H9 (cell line): ENCODE measurements at regions not wholly inside any gene's neighbourhood (a gene's known extent, or its start where the extent isn't known, plus 50 kb on each side); places are given as distances from the start of the nearest gene placed in this dataset.

ENCODE experiments used
- DNase-seq: peaks from one replicate; pipeline ENCODE4 v3.0.0-alpha.2; 2017
- H2AFZ ChIP-seq: one replicate; pipeline ENCODE4 v1.6.1; 2013; ENCODE audit warnings: mild to moderate bottlenecking, low read length, control low read depth, moderate library complexity
- H2AK5ac ChIP-seq: 2 replicates; pipeline ENCODE4 v1.6.1; 2013; ENCODE audit warnings: low read length, control low read depth, mixed read lengths; ENCODE audit not compliant: insufficient read length
- H2BK120ac ChIP-seq: one replicate; pipeline ENCODE4 v1.6.1; 2013; ENCODE audit warnings: low read depth, mild to moderate bottlenecking, low read length, control low read depth, inconsistent platforms; ENCODE audit not compliant: poor library complexity, severe bottlenecking
- H2BK12ac ChIP-seq: 2 replicates; pipeline ENCODE4 v1.6.1; 2013; ENCODE audit warnings: low read length, control low read depth, mixed read lengths, low read depth; ENCODE audit not compliant: insufficient read length
- H2BK15ac ChIP-seq: 2 replicates; pipeline ENCODE4 v1.6.1; 2013; ENCODE audit warnings: low read depth, low read length, control low read depth
- H2BK20ac ChIP-seq: one replicate; pipeline ENCODE4 v1.6.1; 2013; ENCODE audit warnings: low read depth, mild to moderate bottlenecking, low read length, control low read depth, inconsistent platforms; ENCODE audit not compliant: poor library complexity, severe bottlenecking
- H2BK5ac ChIP-seq: 2 replicates; pipeline ENCODE4 v1.6.1; 2013; ENCODE audit warnings: low read length, control low read depth, mixed read lengths; ENCODE audit not compliant: insufficient read length
- H3K14ac ChIP-seq: 2 replicates; pipeline ENCODE4 v1.6.1; 2013; ENCODE audit warnings: low read length, control low read depth; ENCODE audit not compliant: insufficient read depth
- H3K18ac ChIP-seq: 2 replicates; pipeline ENCODE4 v1.6.1; 2013; ENCODE audit warnings: low read depth, mild to moderate bottlenecking, mixed read lengths, low read length, control low read depth; ENCODE audit not compliant: insufficient read length
- H3K23ac ChIP-seq: 2 replicates; pipeline ENCODE4 v1.6.1; 2013; ENCODE audit warnings: low read length, control low read depth, mixed read lengths, low read depth; ENCODE audit not compliant: insufficient read length
- H3K23me2 ChIP-seq: 2 replicates; pipeline ENCODE4 v1.6.1; 2013; ENCODE audit warnings: low read depth, mild to moderate bottlenecking, mixed read lengths, low read length, control low read depth; ENCODE audit not compliant: insufficient read length, poor library complexity, severe bottlenecking
- H3K27ac ChIP-seq: 2 replicates; pipeline ENCODE4 v1.5.1; 2013; ENCODE audit warnings: low read length, control low read depth, mixed read lengths, low read depth; ENCODE audit not compliant: insufficient read length
- H3K27me3 ChIP-seq: 2 replicates; pipeline ENCODE4 v1.6.1; 2013; ENCODE audit warnings: low read length, control low read depth, inconsistent platforms; ENCODE audit not compliant: insufficient read depth
- H3K4ac ChIP-seq: 2 replicates; pipeline ENCODE4 v1.6.1; 2013; ENCODE audit warnings: low read depth, mild to moderate bottlenecking, control low read depth, inconsistent platforms, low read length, moderate library complexity
- H3K4me1 ChIP-seq: 2 replicates; pipeline ENCODE4 v1.6.1; 2013; ENCODE audit warnings: low read length, control low read depth, inconsistent platforms; ENCODE audit not compliant: insufficient read depth
- H3K4me2 ChIP-seq: 2 replicates; pipeline ENCODE4 v1.6.1; 2013; ENCODE audit warnings: low read length, control low read depth, mixed read lengths; ENCODE audit not compliant: insufficient read length, insufficient read depth
- H3K56ac ChIP-seq: 2 replicates; pipeline ENCODE4 v1.6.1; 2013; ENCODE audit warnings: low read depth, mild to moderate bottlenecking, mixed read lengths, low read length, control low read depth; ENCODE audit not compliant: insufficient read length
- H3K79me1 ChIP-seq: 2 replicates; pipeline ENCODE4 v1.6.1; 2013; ENCODE audit warnings: low read depth, mild to moderate bottlenecking, moderate library complexity, low read length, control low read depth, inconsistent platforms; ENCODE audit not compliant: insufficient read depth, poor library complexity, severe bottlenecking
- H3K79me2 ChIP-seq: 2 replicates; pipeline ENCODE4 v1.6.1; 2013; ENCODE audit warnings: low read length, control low read depth, inconsistent platforms; ENCODE audit not compliant: insufficient read depth
- H3K9ac ChIP-seq: 2 replicates; pipeline ENCODE4 v1.6.1; 2013; ENCODE audit warnings: low read length, control low read depth, mixed read lengths; ENCODE audit not compliant: insufficient read length; ENCODE audit errors: extremely low read depth
- H3K9me3 ChIP-seq: one replicate; pipeline ENCODE4 v1.6.1; 2013; ENCODE audit warnings: low read depth, low read length, inconsistent platforms; ENCODE audit not compliant: control insufficient read depth
- H3T11ph ChIP-seq: one replicate; pipeline ENCODE4 v1.6.1; 2013; ENCODE audit warnings: mild to moderate bottlenecking, low read length, control low read depth, inconsistent platforms
- H4K20me1 ChIP-seq: one replicate; pipeline ENCODE4 v1.6.1; 2013; ENCODE audit not compliant: control insufficient read depth, insufficient read length, insufficient read depth
- H4K5ac ChIP-seq: 2 replicates; pipeline ENCODE4 v1.6.1; 2013; ENCODE audit warnings: low read depth, mild to moderate bottlenecking, mixed read lengths, low read length, control low read depth; ENCODE audit not compliant: insufficient read length
- H4K8ac ChIP-seq: replicated peaks from 2 replicates; pipeline ENCODE4 v1.6.1; 2013; ENCODE audit warnings: low read length, control low read depth, mixed read lengths, low read depth; ENCODE audit not compliant: insufficient read length
- H4K91ac ChIP-seq: 2 replicates; pipeline ENCODE4 v1.6.1; 2013; ENCODE audit warnings: low read depth, mild to moderate bottlenecking, moderate library complexity, mixed read lengths, low read length, control low read depth; ENCODE audit not compliant: insufficient read length
- H3K27ac Mint-ChIP-seq, 3 experiments: 2 replicates in 2 of 3; 3 replicates in 1 of 3; pipeline ENCODE4 v1.8.0; 2020 to 2021; ENCODE audit warnings: mixed read lengths in 3 of 3, mild to moderate bottlenecking in 1 of 3, moderate library complexity in 1 of 3
- H3K27me3 Mint-ChIP-seq: 2 replicates; pipeline ENCODE4 v1.8.0; 2021; ENCODE audit warnings: low read depth, mild to moderate bottlenecking, moderate library complexity, mixed read lengths
- H3K36me3 Mint-ChIP-seq, 3 experiments: 2 replicates in 2 of 3; 3 replicates in 1 of 3; pipeline ENCODE4 v1.8.0; 2020 to 2021; ENCODE audit warnings: low read depth in 3 of 3, mixed read lengths in 3 of 3; ENCODE audit not compliant: insufficient read depth in 1 of 3
- H3K4me1 Mint-ChIP-seq, 2 experiments: 2 replicates each; pipeline ENCODE4 v1.8.0; 2020; ENCODE audit warnings: mixed read lengths in 2 of 2
- H3K4me3 Mint-ChIP-seq, 2 experiments: 2 replicates in 1 of 2; 3 replicates in 1 of 2; pipeline ENCODE4 v1.8.0; 2020 to 2021; ENCODE audit warnings: mild to moderate bottlenecking in 2 of 2, mixed read lengths in 2 of 2, moderate library complexity in 1 of 2
- H3K9me3 Mint-ChIP-seq, 2 experiments: 2 replicates in 1 of 2; 3 replicates in 1 of 2; pipeline ENCODE4 v1.8.0; 2020; ENCODE audit warnings: mild to moderate bottlenecking in 2 of 2, mixed read lengths in 2 of 2, moderate library complexity in 1 of 2
- WGBS: extraction: QIAGEN DNeasy Blood & Tissue Kit; methylation state at CpG from one replicate; pipeline ENCODE4 v1.1.7; 2013; ENCODE audit warnings: missing lambda C conversion rate, low lambda C conversion rate, mixed read lengths; ENCODE audit not compliant: insufficient read length; ENCODE audit errors: extremely low coverage; 5-methylcytosine and 5-hydroxymethylcytosine counted together
- TF ChIP-seq, protein P1 (sequence below): fragments of 200-600 bp; sonication (generic); conservative IDR thresholded peaks from 3 replicates; pipeline ENCODE4 v1.8.0; 2021; ENCODE audit warnings: antibody characterized with exemption, mild to moderate bottlenecking

DNA sequence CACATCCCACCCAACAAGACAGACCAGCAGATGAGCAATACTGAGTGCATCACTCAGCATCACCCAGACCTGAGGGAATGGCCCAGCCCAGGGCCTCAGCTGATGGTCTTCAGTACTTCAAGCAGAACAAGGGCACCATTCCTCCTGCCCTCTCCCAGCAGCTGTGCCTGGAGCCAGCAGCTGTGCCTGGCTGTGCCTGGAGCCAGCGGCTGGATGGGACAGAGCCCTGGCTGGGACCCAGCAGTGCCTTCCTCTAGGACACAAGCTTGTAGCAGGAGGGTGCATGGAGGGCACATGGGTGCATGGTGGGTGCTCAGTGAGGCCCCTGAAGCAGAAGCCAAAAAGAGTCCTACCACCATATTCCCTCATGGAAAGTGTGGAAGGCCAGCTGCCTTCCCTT lies 583.8 kb downstream of the NPHP4 start:
- TF ChIP-seq, protein P1, sequence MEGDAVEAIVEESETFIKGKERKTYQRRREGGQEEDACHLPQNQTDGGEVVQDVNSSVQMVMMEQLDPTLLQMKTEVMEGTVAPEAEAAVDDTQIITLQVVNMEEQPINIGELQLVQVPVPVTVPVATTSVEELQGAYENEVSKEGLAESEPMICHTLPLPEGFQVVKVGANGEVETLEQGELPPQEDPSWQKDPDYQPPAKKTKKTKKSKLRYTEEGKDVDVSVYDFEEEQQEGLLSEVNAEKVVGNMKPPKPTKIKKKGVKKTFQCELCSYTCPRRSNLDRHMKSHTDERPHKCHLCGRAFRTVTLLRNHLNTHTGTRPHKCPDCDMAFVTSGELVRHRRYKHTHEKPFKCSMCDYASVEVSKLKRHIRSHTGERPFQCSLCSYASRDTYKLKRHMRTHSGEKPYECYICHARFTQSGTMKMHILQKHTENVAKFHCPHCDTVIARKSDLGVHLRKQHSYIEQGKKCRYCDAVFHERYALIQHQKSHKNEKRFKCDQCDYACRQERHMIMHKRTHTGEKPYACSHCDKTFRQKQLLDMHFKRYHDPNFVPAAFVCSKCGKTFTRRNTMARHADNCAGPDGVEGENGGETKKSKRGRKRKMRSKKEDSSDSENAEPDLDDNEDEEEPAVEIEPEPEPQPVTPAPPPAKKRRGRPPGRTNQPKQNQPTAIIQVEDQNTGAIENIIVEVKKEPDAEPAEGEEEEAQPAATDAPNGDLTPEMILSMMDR, result no peak
- no peak overlapping the region for H3K56ac ChIP-seq
- H4K8ac ChIP-seq, result no peak overlapping the region
- H4K5ac ChIP-seq, result no peak overlapping the region
- no peak overlapping the region for H3T11ph ChIP-seq
- no peak overlapping the region for H3K4me2 ChIP-seq
- no peak overlapping the region for H2BK120ac ChIP-seq
- no peak overlapping the region for H2BK12ac ChIP-seq
- Mint-ChIP-seq H3K27me3 (peaks cover 3% of the 10 kb centered on the region), H3K4me1 (no peaks in the 10 kb centered on the region; a peak in 1 of 4 replicates), H3K9me3 (peaks cover 0 to 2% of the 10 kb centered on the region in 2 experiments; a peak in 2 of 5 replicates), H3K4me3 (no peak overlapping the region), H3K27ac (no peak overlapping the region), H3K36me3 (no peaks in the 10 kb centered on the region)
- no peak overlapping the region for H2BK15ac ChIP-seq
- no peak overlapping the region for H3K23ac ChIP-seq
- H3K14ac ChIP-seq, result no peak overlapping the region
- no peak overlapping the region for H2AFZ ChIP-seq
- H2BK20ac ChIP-seq, result no peak overlapping the region
- H3K27me3 ChIP-seq, result no peaks in the 10 kb centered on the region; the same call in 1 of the 2 replicates
- H3K23me2 ChIP-seq, result no peaks in the 10 kb centered on the region
- no peaks in the 10 kb centered on the region for H3K9me3 ChIP-seq
- H2AK5ac ChIP-seq, result no peak overlapping the region
- H3K18ac ChIP-seq, result no peak overlapping the region
- H3K4ac ChIP-seq, result no peak overlapping the region
- H4K91ac ChIP-seq, result no peak overlapping the region
- H4K20me1 ChIP-seq, result no peaks in the 10 kb centered on the region
- no peak overlapping the region for H3K9ac ChIP-seq
- DNase-seq, result no peak
- WGBS, result no CpG with 5 or more reads among the region's 1 CpG
- no peaks in the 10 kb centered on the region for H3K4me1 ChIP-seq
- H3K79me2 ChIP-seq, result no peaks in the 10 kb centered on the region
- no peak overlapping the region for H3K27ac ChIP-seq
- H3K79me1 ChIP-seq, result no peaks in the 10 kb centered on the region
- no peak overlapping the region for H2BK5ac ChIP-seq
